Upper lobe of left lung (tissue), 6 donors: ENCODE measurements at regions not wholly inside any gene's neighbourhood (a gene's known extent, or its start where the extent isn't known, plus 50 kb on each side); places are given as distances from the start of the nearest gene placed in this dataset.
"Not testable (repeated sequence)": the region's sequence is repeated elsewhere in the genome, so short reads cannot be mapped to it uniquely, and the experiment has no call there.

ENCODE experiments used
- ATAC-seq, 2 donors: fragments of 200-7000 bp; cut with Tn5 transposase; one replicate each; pipeline ENCODE4 v1.9.1; 2022; ENCODE audit warnings: mild to moderate bottlenecking in 2 of 2, moderate library complexity in 2 of 2; ENCODE audit not compliant: low FRiP score in 2 of 2
- DNase-seq, 2 donors: peaks; one replicate each; pipeline ENCODE4 v3.0.0-alpha.2; 2019 to 2020
- H3K27ac ChIP-seq, 4 donors: fragments of 200-600 bp; sonication (generic); one replicate each; pipeline ENCODE4 v1.5.1; 2016 to 2019
- H3K27me3 ChIP-seq, 4 donors: fragments of 200-600 bp; sonication (generic); one replicate each; pipeline ENCODE4 v1.5.1; 2017 to 2019
- H3K36me3 ChIP-seq, 4 donors: fragments of 200-600 bp; sonication (generic); one replicate each; pipeline ENCODE4 v1.5.1; 2016 to 2019
- H3K4me1 ChIP-seq, 4 donors: fragments of 200-600 bp; sonication (generic); one replicate each; pipeline ENCODE4 v1.5.1; 2018 to 2019
- H3K4me3 ChIP-seq, 4 donors: fragments of 200-600 bp; sonication (generic); one replicate each; pipeline ENCODE4 v1.5.1; 2017 to 2019; ENCODE audit warnings: mild to moderate bottlenecking in 2 of 4, moderate library complexity in 1 of 4
- H3K9me3 ChIP-seq, 4 donors: fragments of 200-600 bp; sonication (generic); one replicate each; pipeline ENCODE4 v1.5.1; 2018 to 2019
- CTCF ChIP-seq, 6 experiments: fragments of 450-650 bp in 4 of 6; fragments of 200-600 bp in 2 of 6; sonication (generic) in 2 of 6; IDR thresholded peaks; one replicate each; pipeline ENCODE4 v1.5.1; 2016 to 2019; ENCODE audit warnings: antibody characterized with exemption in 6 of 6
- EP300 ChIP-seq, 4 donors: sonication (generic); formaldehyde crosslinking; IDR thresholded peaks; one replicate each; pipeline ENCODE4 v1.5.1; 2017; ENCODE audit warnings: antibody characterized with exemption in 4 of 4, control low read depth in 2 of 4
- POLR2A ChIP-seq, 4 donors: fragments of 450-650 bp; IDR thresholded peaks; one replicate each; pipeline ENCODE4 v1.5.1; 2016 to 2017; ENCODE audit warnings: antibody characterized with exemption in 4 of 4, mild to moderate bottlenecking in 2 of 4
- POLR2AphosphoS5 ChIP-seq, 2 donors: sonication (generic); formaldehyde crosslinking; IDR thresholded peaks; one replicate each; pipeline ENCODE4 v1.5.1; 2017; ENCODE audit warnings: antibody characterized with exemption in 2 of 2
- WGBS, 2 donors: methylation state at CpG; one replicate each; pipeline ENCODE4 v1.1.5; 2017 to 2018; 5-methylcytosine and 5-hydroxymethylcytosine counted together
- donor health status: DM: no; HTN: no; CAD: no; lungs with moderate emphysema.
- donor health status: DM: no; HTN: yes; CAD: no; lungs with severe emphysema.

- TF ChIP-seq CTCF (IDR thresholded peaks at IDR 0.05) (no peak), EP300 (IDR thresholded peaks at IDR 0.05) (no peak), POLR2AphosphoS5 (IDR thresholded peaks at IDR 0.05) (no peak), POLR2A (IDR thresholded peaks at IDR 0.05) (no peak)
- no peaks in the 10 kb centered on the region for H3K36me3 ChIP-seq
- H3K9me3 ChIP-seq: no peaks in the 10 kb centered on the region
- no peak overlapping the region for H3K4me3 ChIP-seq
- H3K27me3 ChIP-seq: no peaks in the 10 kb centered on the region
- H3K27ac ChIP-seq: no peak overlapping the region
- 89 to 94% methylated on average over 3 of the region's 3 CpGs for WGBS, 2 donors
- H3K4me1 ChIP-seq: peaks cover 10 to 18% (median 14%) of the 10 kb centered on the region in 4 donors
- ATAC-seq (no peak), DNase-seq (no peak)
These were observed 188.7 kb upstream of the MSX2 start for GRCh38 chr5:174535669-174536068.

DNA sequence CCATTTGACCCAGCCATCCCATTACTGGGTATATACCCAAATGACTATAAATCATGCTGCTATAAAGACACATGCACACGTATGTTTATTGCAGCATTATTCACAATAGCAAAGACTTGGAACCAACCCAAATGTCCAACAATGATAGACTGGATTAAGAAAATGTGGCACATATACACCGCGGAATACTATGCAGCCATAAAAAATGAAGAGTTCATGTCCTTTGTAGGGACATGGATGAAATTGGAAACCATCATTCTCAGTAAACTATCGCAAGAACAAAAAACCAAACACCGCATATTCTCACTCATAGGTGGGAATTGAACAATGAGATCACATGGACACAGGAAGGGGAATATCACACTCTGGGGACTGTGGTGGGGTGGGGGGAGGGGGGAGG, 184.6 kb upstream of the MSX2 start:
- H3K4me1 ChIP-seq, H3K4me3 ChIP-seq, H3K27ac ChIP-seq, H3K9me3 ChIP-seq, H3K27me3 ChIP-seq, H3K36me3 ChIP-seq, DNase-seq, ATAC-seq: not testable (repeated sequence)
- WGBS, 2 donors: 100% methylated on average over 1 to 3 of the region's 5 CpGs

DNA sequence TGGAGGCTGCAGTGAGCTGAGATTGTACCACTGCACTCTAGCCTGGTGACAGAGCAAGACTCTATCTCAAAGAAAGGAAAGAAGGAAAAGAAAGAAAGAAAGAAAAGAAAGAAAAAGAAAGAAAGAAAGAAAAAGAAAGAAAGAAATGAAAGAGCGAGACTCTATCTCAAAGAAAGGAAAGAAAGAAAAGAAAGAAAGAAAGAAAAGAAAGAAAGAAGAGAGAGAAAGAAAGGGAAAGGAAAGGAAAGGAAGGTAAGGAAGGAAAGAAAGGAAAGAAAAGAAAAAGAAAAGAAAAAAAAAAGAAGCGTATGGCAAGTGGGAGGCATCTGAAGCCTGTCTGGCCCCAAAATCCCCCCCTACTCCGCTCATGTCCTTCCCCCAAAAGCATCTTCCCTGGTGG, 182.3 kb upstream of the MSX2 start:
- 88 to 95% methylated on average over 3 of the region's 3 CpGs for WGBS, 2 donors
- ATAC-seq (no peak), DNase-seq (no peak)
- H3K36me3 ChIP-seq: no peaks in the 10 kb centered on the region
- no peaks in the 10 kb centered on the region for H3K9me3 ChIP-seq
- no peak overlapping the region for H3K27ac ChIP-seq
- H3K4me3 ChIP-seq: no peak overlapping the region
- no peak for TF ChIP-seq EP300 (IDR thresholded peaks at IDR 0.05)
- TF ChIP-seq POLR2AphosphoS5 (IDR thresholded peaks at IDR 0.05): no peak
- no peak for TF ChIP-seq POLR2A (IDR thresholded peaks at IDR 0.05)
- TF ChIP-seq CTCF (IDR thresholded peaks at IDR 0.05): no peak
- no peaks in the 10 kb centered on the region for H3K4me1 ChIP-seq
- no peaks in the 10 kb centered on the region for H3K27me3 ChIP-seq

- Histone ChIP-seq H3K27me3 (no peaks in the 10 kb centered on the region), H3K9me3 (no peaks in the 10 kb centered on the region), H3K4me1 (no peaks in the 10 kb centered on the region), H3K36me3 (no peaks in the 10 kb centered on the region), H3K27ac (no peak overlapping the region), H3K4me3 (no peak overlapping the region)
- 84 to 87% methylated on average over 10 of the region's 10 CpGs for WGBS, 2 donors
- TF ChIP-seq POLR2AphosphoS5 (IDR thresholded peaks at IDR 0.05): no peak
- TF ChIP-seq EP300 (IDR thresholded peaks at IDR 0.05): no peak
- no peak for TF ChIP-seq CTCF (IDR thresholded peaks at IDR 0.05)
- no peak for TF ChIP-seq POLR2A (IDR thresholded peaks at IDR 0.05)
- ATAC-seq: no peak
- no peak for DNase-seq
These were observed 181.9 kb upstream of the MSX2 start for GRCh38 chr5:174542471-174542870.

GRCh38 chr5:174545926-174546325, 178.5 kb upstream of the MSX2 start:
- no peaks in the 10 kb centered on the region for H3K9me3 ChIP-seq
- H3K36me3 ChIP-seq: no peaks in the 10 kb centered on the region
- 77 to 81% methylated on average over 3 of the region's 3 CpGs for WGBS, 2 donors
- no peak overlapping the region for H3K27ac ChIP-seq
- H3K4me3 ChIP-seq: no peak overlapping the region
- no peak for ATAC-seq
- no peaks in the 10 kb centered on the region for H3K4me1 ChIP-seq
- no peak for DNase-seq
- TF ChIP-seq POLR2AphosphoS5 (IDR thresholded peaks at IDR 0.05) (no peak), POLR2A (IDR thresholded peaks at IDR 0.05) (no peak), EP300 (IDR thresholded peaks at IDR 0.05) (no peak), CTCF (IDR thresholded peaks at IDR 0.05) (no peak)
- H3K27me3 ChIP-seq: no peaks in the 10 kb centered on the region
